ENCODE measurements at regions not wholly inside any gene's neighbourhood (a gene's known extent, or its start where the extent isn't known, plus 50 kb on each side); places are given as distances from the start of the nearest gene placed in this dataset.
A peak's percentile ranks its signal among the peaks of the same experiment; 100 is the strongest.

DNA sequence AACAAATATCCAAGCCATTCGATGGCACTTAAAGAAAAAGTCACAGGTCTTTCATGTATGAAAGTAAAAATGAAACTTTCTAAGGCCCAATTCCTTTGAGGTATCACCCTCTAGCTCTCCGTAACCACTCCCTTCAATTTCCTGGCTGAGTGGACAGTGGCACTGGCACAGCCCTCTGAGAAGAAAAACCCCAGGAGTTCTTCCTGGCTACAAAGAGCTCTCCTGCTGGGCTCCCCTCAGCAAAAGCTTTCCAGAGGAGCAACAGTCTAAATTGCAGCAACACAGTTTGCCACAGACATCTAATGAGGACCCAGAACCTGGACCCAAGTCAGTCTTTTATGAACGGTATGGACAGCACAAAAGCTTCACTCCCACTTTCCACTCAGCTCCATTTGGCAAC lies 71.8 kb downstream of the FUNDC1 start:
- DNase-seq, result no peak

DNA sequence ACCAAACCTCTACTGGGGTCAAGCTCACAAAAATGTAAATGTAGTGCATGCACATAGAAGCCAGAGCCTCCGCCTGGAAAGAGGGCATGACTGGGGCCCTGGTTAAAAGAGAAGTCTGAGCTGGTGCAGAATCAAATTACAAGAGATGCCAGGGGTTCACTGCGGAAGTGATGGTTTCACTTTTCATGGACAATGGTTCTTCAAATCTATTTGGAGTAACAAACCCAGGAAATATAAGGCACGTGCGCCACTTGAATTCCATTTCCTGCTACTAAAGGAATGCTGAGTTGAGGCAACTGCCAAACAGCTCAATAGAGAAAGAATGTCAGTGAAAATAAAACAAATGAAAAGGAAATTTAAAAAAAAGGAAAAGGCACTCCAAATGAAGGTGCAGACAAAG lies 79.8 kb downstream of the FUNDC1 start:
- DNase-seq, result no peak

GRCh38 chrX:44459501-44459900 lies 83.2 kb downstream of the FUNDC1 start:
- DNase-seq, result no peak

- DNase-seq, result no peak
Measured at GRCh38 chrX:44456685-44457084, 86.0 kb downstream of the FUNDC1 start.

GRCh38 chrX:44451056-44451455 lies 91.6 kb downstream of the FUNDC1 start:
- DNase-seq, result no peak

DNA sequence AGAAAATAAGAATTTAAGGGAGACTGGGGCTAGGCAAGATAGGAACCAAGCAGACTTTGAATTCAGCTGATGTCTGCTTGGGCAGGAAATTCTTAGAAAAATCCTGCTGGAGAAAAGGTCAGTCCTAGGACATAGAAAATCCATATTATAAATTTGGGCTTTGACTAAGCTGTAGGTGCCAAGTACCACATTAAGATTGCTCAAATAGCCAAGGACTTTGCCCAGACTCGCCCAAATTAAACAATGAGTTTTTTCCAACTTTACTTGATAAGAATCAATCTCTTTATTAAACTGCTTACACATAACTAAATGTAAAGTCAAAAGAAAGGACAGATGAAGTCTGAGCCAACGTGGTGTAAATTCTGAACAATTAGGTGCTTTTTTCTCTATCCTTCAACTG lies 95.4 kb downstream of the FUNDC1 start:
- no peak for DNase-seq

DNA sequence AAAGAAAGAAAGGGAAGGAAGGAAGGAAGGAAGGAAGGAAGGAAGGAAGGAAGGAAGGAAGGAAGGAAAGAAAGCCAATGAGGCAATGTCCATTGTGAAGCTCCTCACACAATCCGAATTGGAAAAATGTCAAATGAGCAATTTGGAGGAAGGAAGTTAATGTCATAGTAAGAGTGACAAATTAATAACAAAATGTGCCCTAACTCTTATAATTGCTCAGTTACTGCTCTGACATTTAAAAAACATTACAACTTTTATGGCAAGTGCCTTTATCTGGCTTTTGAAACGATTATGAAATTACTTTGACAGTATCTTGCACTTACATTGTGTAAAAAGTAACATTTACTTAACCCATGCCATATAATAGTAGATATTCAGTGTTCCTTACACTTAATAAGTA lies 96.5 kb upstream of the EFHC2 start:
- DNase-seq, result no peak

DNA sequence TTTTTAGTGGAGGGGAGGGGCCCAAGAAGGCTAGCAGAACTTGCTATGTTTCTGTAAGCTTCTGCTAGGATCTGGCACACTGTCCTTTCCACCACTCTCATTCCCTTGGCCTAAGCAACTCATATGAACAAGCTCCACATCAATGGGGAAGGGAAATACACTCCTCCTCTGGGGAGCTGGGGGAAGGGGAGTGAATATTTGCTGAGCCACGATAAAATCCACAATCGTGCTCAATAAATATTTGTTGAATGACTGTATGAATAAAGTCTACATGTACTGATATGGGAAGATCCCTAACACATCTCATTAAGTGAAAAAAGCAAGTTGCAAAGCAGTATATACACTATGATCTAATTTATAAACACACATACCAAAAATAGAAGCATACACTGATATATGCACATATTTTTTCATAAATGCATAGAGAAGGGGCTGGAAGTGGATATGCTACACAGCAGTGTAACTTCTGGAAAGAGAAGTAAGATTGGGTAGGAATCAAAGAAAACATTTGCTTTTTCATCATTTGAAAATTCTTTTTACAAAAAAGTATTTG lies 95.8 kb upstream of the EFHC2 start:
- no peak for DNase-seq

- no peak for DNase-seq
Measured at GRCh38 chrX:44435047-44435446, 91.6 kb upstream of the EFHC2 start.

GRCh38 chrX:44433556-44433955 lies 90.1 kb upstream of the EFHC2 start:
- DNase-seq, result no peak

DNA sequence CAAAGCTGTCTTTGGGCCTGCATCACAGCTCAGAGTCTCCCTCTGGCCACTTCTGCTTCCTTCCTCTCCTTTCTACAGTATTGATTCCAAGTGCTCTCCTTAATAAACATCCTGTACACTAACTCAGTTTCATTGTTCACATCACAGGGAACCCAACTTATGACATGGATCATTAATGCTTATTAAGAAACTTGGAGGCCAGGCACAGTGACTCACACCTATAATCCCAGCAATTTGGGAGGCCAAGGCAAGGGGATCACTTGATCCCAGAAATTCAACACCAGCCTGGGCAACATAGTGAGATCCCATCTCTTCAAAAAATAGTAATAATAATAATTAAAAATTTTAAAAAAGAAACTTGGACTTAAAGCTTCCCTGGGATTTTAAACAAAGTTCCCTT lies 89.2 kb upstream of the EFHC2 start:
- no peak for DNase-seq

- DNase-seq, result no peak
Measured at GRCh38 chrX:44431194-44431593, 87.7 kb upstream of the EFHC2 start.

- DNase-seq, result no peak
Measured at GRCh38 chrX:44428989-44429627, 85.6 kb upstream of the EFHC2 start.

- DNase-seq, result no peak
Measured at GRCh38 chrX:44422631-44423030, 79.2 kb upstream of the EFHC2 start.

DNA sequence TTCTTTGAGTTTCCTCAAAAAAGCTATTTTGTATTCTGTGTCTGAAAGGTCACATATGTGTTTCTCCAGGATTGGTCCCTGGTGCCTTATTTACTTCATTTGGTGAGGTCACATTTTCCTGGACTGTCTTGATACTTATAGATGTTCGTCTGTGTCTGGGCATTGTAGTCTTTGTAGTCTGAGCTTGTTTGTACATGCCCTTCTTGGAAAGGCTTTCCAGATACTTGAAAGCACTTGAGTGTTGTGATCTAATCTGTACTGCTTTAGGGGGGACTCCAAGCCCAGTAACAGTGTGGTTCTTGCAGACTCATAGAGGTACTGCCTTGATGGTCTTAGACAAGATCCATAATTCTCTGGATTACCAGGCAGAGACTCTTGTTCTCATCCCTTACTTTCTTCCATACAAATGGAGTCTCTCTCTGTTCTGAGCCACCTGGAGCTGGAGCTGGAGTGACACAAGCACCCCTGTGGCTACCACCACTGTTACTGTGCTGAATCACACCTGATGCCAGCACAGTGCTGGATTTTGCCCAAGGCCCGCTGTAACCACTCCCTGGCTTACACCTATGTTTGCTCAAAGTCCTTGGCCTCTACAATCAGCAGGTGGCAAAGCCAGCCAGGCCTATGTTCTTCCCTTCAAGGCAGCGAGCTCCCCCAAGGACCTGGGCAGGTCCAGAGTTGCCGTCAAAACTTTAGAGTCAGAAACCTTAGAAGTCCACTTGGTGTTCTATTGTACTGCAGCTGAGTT lies 72.3 kb upstream of the EFHC2 start:
- no peak for DNase-seq

DNA sequence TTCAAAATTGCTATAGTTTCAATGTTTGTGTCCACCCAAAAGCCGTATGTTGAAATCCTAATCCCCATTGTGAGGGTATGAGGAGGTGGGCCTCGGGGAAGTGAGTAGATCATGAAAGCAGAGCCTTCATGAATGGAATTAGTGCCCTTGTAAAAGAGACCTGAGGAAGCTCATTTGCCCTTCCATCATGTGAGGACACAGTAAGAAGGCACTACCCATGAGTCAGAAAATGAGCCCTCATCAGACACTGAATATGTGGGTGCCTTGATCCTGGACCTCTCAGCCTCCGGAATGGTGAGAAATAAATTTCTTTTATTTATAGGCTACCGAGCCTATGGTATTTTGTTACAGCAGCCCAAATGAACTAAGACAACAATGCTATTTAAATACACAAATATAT lies 57.7 kb upstream of the EFHC2 start:
- no peak for DNase-seq

DNA sequence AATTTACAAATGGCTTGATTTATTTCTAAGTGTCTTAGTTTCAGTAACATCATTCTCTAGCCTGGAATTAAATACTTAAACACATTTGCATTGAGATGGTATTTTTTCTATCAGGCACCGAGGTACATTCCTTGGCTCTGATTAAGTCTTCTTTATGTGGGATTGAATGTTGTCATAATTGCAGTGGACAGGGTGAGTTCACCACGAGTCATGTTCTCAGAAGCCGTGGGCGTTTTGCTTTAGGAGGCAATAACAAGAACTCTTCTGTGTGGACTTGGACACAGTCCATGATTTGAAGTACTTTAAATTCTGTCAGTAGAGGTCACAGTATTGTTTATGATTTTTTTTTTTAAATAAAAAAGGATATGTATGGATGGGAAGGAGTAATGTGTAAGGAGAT lies 57.1 kb upstream of the EFHC2 start:
- DNase-seq, result peak; percentile 19

DNA sequence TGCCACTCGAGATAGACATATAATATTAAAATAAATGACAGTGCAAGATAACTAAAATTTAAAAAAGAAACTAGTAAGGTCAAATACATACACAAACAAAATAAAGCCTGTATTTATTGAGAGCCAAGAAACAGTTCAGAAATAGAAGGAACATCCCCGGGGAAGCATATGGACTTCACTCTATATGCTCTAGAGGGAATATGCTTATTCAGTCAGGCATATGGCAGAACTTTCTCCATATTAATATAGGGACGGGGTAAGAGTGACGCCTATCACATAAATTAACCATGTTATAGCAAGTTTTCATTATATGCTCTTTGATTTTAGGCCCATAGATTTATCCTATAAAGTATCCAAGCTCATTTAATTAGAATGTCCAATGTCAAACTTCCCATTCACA lies 56.7 kb upstream of the EFHC2 start:
- DNase-seq, result no peak

All from activated naive CD4-positive, alpha-beta T cell treated with Interleukin-2 at 50 U/mL for 16 hours (primary cell).